GM06990 (cell line): ENCODE measurements at regions not wholly inside any gene's neighbourhood (a gene's known extent, or its start where the extent isn't known, plus 50 kb on each side); places are given as distances from the start of the nearest gene placed in this dataset.

Experiments used
- DNase-seq: peaks from one replicate; pipeline ENCODE4 v3.0.0-alpha.2; 2011; ENCODE audit not compliant: insufficient read length; ENCODE audit errors: extremely low read depth
- H3K27me3 ChIP-seq: replicated peaks from 2 replicates; pipeline ENCODE4 v1.6.0; 2011; ENCODE audit warnings: low read length; ENCODE audit not compliant: control insufficient read depth, insufficient read depth
- H3K36me3 ChIP-seq: 2 replicates; pipeline ENCODE4 v1.5.1; 2011; ENCODE audit warnings: low read length; ENCODE audit not compliant: control insufficient read depth, insufficient read depth
- H3K4me3 ChIP-seq: replicated peaks from 2 replicates; pipeline ENCODE4 v1.5.1; 2011; ENCODE audit warnings: low read depth, mild to moderate bottlenecking, control low read depth, low read length
- CTCF ChIP-seq: IDR thresholded peaks from 2 replicates; pipeline ENCODE4 v1.5.1; 2011; ENCODE audit warnings: low read length, control low read depth, mild to moderate bottlenecking, inconsistent platforms; ENCODE audit not compliant: insufficient read depth, poor library complexity, severe bottlenecking

- no peak for TF ChIP-seq CTCF
- Histone ChIP-seq H3K36me3 (no peaks in the 10 kb centered on the region), H3K27me3 (no peaks in the 10 kb centered on the region), H3K4me3 (no peak overlapping the region)
- no peak for DNase-seq
These were observed 164.9 kb upstream of the BMP4 start for GRCh38 chr14:54121466-54122027.

GRCh38 chr14:54123841-54124240 lies 167.2 kb upstream of the BMP4 start:
- H3K27me3 ChIP-seq, result no peaks in the 10 kb centered on the region
- H3K4me3 ChIP-seq, result no peak overlapping the region
- no peak for DNase-seq
- H3K36me3 ChIP-seq, result no peaks in the 10 kb centered on the region
- no peak for TF ChIP-seq CTCF

- no peak for TF ChIP-seq CTCF
- DNase-seq, result no peak
- Histone ChIP-seq H3K27me3 (no peaks in the 10 kb centered on the region), H3K4me3 (no peak overlapping the region), H3K36me3 (no peaks in the 10 kb centered on the region)
These were observed 168.5 kb upstream of the BMP4 start for GRCh38 chr14:54125109-54125508.

- no peak for TF ChIP-seq CTCF
- H3K4me3 ChIP-seq, result no peak overlapping the region
- H3K36me3 ChIP-seq, result no peaks in the 10 kb centered on the region
- H3K27me3 ChIP-seq, result no peaks in the 10 kb centered on the region
- DNase-seq, result no peak
These were observed 170.3 kb upstream of the BMP4 start for GRCh38 chr14:54126947-54127346.

- TF ChIP-seq CTCF, result no peak
- Histone ChIP-seq H3K36me3 (no peaks in the 10 kb centered on the region), H3K27me3 (no peaks in the 10 kb centered on the region), H3K4me3 (no peak overlapping the region)
- DNase-seq, result no peak
These were observed 170.9 kb upstream of the BMP4 start for GRCh38 chr14:54127526-54127925.
